HepG2 (cell line): ENCODE measurements at regions not wholly inside any gene's neighbourhood (a gene's known extent, or its start where the extent isn't known, plus 50 kb on each side); places are given as distances from the start of the nearest gene placed in this dataset.

Experiments
- BCL3 ChIP-seq: sonication (generic); formaldehyde crosslinking; IDR thresholded peaks from 2 replicates; pipeline ENCODE4 v1.5.1; 2020; ENCODE audit warnings: mild to moderate bottlenecking, missing genetic modification reagents, moderate library complexity
- CTCF ChIP-seq: sonication (generic); formaldehyde crosslinking; IDR thresholded peaks from 2 replicates; pipeline ENCODE4 v1.5.0; 2020; ENCODE audit warnings: mild to moderate bottlenecking, missing genetic modification reagents, moderate library complexity
- RARA ChIP-seq: IDR thresholded peaks from 2 replicates; pipeline ENCODE4 v1.6.1; 2016; ENCODE audit warnings: missing genetic modification reagents, missing compliant biosample characterization
- REXO4 ChIP-seq: sonication (generic); formaldehyde crosslinking; IDR thresholded peaks from 2 replicates; pipeline ENCODE4 v1.8.0; 2022; ENCODE audit warnings: missing genetic modification reagents, mild to moderate bottlenecking, borderline replicate concordance
- SMAD3 ChIP-seq: sonication (generic); formaldehyde crosslinking; IDR thresholded peaks from 2 replicates; pipeline ENCODE4 v1.4.0; 2020; ENCODE audit warnings: missing genetic modification reagents
- SP5 ChIP-seq: IDR thresholded peaks from 2 replicates; pipeline ENCODE4 v1.6.1; 2016; ENCODE audit warnings: low read depth, borderline replicate concordance
- ZNF12 ChIP-seq: sonication (generic); formaldehyde crosslinking; IDR thresholded peaks from 2 replicates; pipeline ENCODE4 v1.5.0; 2020; ENCODE audit warnings: missing genetic modification reagents
- ZSCAN5A ChIP-seq: sonication (generic); formaldehyde crosslinking; IDR thresholded peaks from 2 replicates; pipeline ENCODE4 v1.8.0; 2022; ENCODE audit warnings: mild to moderate bottlenecking, missing genetic modification reagents, borderline replicate concordance

- no peak for TF ChIP-seq CTCF (CRISPR knock-in tag)
- TF ChIP-seq RARA (CRISPR knock-in tag): no peak
- TF ChIP-seq ZSCAN5A: no peak
- no peak for TF ChIP-seq BCL3
- no peak for TF ChIP-seq REXO4 (CRISPR knock-in tag)
- TF ChIP-seq ZNF12 (CRISPR knock-in tag): no peak
- TF ChIP-seq SP5: no peak
- no peak for TF ChIP-seq SMAD3 (CRISPR knock-in tag)
These were observed 284.2 kb downstream of the NSG2 start for GRCh38 chr5:174329738-174330137.
